ENCODE measurements at regions not wholly inside any gene's neighbourhood (a gene's known extent, or its start where the extent isn't known, plus 50 kb on each side); places are given as distances from the start of the nearest gene placed in this dataset.

DNA sequence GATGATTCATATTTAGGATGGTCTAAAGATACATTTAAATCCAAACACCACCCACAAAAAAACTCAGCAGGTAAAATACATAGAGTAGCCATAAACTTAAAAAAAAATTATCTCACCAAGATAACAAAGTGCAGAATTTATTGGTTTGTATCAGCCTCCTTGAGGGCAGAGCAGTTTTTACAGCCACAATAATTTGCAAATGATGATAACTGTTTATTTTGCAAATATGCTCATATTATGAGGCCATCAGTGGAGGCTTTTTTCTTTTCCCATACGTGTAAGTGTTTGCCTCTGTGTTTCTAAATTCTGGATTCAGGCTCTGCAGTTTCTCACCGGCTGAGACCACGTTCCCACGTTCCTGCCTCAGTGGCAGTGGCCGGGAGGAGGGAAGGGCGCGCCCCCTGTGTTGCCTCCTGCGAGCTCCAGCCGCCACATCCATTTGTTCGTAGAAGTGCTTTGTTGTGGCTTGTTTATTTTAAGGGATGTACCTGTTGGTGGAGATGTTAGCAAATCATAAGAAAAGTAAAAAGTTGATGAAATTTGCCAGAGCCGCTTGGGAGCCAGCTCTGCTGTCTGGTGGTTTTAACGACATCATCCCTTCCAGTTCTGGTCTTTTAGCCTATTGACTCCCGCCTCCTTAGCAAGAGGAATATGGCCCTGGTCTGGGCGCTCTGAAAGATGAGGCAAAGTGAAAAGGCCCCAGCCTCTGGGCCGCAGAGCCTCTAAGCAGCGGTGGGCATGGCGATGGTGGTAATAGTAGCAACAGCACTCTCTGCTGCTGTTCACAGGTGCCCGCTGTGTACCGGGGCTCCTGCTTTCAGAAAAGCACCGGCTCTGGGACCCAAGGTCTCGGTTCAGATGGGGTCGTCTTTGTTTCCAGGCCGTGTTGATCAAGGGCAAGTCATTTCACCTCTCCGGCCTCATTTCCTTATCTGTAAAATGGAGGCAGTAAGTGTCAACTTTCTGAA is 66.7 kb upstream of the PPARA start:
- TF ChIP-seq, protein P1, sequence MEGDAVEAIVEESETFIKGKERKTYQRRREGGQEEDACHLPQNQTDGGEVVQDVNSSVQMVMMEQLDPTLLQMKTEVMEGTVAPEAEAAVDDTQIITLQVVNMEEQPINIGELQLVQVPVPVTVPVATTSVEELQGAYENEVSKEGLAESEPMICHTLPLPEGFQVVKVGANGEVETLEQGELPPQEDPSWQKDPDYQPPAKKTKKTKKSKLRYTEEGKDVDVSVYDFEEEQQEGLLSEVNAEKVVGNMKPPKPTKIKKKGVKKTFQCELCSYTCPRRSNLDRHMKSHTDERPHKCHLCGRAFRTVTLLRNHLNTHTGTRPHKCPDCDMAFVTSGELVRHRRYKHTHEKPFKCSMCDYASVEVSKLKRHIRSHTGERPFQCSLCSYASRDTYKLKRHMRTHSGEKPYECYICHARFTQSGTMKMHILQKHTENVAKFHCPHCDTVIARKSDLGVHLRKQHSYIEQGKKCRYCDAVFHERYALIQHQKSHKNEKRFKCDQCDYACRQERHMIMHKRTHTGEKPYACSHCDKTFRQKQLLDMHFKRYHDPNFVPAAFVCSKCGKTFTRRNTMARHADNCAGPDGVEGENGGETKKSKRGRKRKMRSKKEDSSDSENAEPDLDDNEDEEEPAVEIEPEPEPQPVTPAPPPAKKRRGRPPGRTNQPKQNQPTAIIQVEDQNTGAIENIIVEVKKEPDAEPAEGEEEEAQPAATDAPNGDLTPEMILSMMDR (IDR thresholded peaks at IDR 0.05; ENCODE audit: insufficient read depth, low read length, poor library complexity, severe bottlenecking), result no peak
- TF ChIP-seq EZH2phosphoT487 (conservative IDR thresholded peaks at IDR 0.05; ENCODE audit: low read length), result no peak

Measured in SU-DHL-6 (cell line).